GM12874 (cell line): ENCODE measurements at regions not wholly inside any gene's neighbourhood (a gene's known extent, or its start where the extent isn't known, plus 50 kb on each side); places are given as distances from the start of the nearest gene placed in this dataset.

ENCODE experiments used
- TF ChIP-seq, protein P1 (sequence below): IDR thresholded peaks from 2 replicates; pipeline ENCODE4 v1.5.1; 2011; ENCODE audit warnings: low read depth, mild to moderate bottlenecking, control low read depth, low read length, moderate library complexity; ENCODE audit not compliant: insufficient read depth

DNA sequence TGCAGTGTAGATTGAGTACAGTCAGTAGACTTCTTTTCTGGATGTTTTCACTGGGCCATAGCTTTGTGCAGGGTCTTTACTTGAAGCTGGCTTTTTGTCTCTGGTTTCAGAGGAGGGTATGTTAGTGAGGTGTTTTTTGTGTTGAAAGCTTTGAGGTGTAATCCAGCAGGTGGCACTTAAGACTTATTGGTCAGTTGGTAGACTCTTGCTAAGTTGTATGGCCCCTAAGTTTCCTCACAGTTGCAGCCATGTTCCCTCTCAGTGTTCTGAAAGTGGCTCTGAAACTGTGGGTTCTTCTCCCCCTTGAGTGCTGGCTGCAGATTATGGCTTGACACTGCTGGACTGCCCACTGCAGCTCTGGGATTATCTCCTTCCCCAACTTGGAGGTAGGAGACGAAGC, 55.7 kb upstream of the SLC44A1 start:
- TF ChIP-seq, protein P1, sequence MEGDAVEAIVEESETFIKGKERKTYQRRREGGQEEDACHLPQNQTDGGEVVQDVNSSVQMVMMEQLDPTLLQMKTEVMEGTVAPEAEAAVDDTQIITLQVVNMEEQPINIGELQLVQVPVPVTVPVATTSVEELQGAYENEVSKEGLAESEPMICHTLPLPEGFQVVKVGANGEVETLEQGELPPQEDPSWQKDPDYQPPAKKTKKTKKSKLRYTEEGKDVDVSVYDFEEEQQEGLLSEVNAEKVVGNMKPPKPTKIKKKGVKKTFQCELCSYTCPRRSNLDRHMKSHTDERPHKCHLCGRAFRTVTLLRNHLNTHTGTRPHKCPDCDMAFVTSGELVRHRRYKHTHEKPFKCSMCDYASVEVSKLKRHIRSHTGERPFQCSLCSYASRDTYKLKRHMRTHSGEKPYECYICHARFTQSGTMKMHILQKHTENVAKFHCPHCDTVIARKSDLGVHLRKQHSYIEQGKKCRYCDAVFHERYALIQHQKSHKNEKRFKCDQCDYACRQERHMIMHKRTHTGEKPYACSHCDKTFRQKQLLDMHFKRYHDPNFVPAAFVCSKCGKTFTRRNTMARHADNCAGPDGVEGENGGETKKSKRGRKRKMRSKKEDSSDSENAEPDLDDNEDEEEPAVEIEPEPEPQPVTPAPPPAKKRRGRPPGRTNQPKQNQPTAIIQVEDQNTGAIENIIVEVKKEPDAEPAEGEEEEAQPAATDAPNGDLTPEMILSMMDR: no peak

DNA sequence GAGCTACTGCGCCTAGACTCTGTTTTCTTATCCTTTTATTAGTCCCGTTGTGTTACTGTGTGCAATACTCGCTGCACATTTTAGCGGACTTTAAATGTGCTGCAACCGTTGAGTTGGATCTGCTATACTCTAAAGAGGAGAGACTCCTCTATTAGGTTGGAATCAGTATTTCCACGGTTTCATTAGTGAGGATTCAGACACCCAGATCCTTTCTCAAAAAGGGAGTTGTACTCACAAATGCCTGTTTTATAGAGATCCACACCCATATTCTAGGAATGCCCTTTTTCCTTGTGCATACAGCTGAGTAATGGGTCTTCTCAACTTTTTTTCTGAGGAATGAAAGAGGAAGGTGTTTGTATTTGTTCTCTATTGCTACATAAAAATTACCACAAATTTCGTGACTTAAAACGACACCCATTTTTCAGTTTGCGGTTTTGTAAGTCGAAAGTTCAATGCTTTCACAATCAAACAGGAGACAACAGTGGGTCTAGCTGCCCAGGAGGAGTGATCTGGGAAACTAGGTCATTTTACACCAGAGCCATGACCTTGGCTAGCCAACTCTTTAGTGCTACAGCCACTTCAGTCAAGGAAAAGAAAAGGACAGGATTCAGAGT, 52.8 kb upstream of the SLC44A1 start:
- TF ChIP-seq, protein P1: no peak

DNA sequence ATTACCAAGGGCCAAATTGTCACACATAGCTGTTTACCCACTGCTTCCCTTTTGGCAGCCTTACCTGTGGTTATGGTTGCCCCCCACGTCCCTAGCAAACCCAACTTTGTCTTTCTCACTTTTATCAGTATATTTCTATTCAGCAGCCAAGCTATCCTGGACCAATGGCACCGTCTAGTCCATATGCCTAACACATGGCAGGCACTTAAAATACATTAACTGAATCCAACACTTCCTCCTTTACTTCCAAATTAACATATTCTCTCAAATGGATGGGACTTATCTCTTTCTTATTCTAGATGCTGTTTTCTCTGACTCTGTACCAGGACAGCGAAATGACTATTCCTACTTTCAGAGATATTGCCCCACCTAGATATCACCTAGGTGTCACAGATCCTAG, 50.9 kb upstream of the SLC44A1 start:
- TF ChIP-seq, protein P1: no peak

DNA sequence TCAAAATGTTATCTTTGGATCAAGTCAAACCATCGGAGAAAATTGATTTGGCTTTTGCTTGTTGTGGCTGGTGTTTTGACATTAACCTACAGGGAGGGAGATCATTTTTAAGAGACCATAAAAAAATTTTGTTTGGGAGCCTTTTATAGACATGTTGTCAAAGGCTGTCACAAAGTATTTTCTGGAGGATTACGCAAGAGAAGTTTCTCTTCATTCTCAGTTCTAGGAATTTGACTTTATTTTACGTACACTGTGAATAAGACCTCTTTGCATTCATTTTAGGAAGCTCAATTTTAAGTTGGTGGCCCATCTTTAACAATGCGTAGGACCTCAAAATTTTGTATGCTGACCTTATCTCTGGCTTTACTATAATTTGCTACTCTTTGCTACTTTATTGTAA, 50.2 kb upstream of the SLC44A1 start:
- TF ChIP-seq, protein P1: no peak
